GM18505 (cell line): ENCODE measurements at regions not wholly inside any gene's neighbourhood (a gene's known extent, or its start where the extent isn't known, plus 50 kb on each side); places are given as distances from the start of the nearest gene placed in this dataset.

ENCODE experiments used
- ATAC-seq: cut with Tn5 transposase; IDR thresholded peaks from one replicate; pipeline ENCODE4 v1.9.1; 2021; ENCODE audit not compliant: unreplicated experiment
- POLR2A ChIP-seq: IDR thresholded peaks from 4 replicates; pipeline ENCODE4 v1.6.1; 2011; ENCODE audit warnings: borderline replicate concordance; ENCODE audit not compliant: insufficient read depth, insufficient read length; ENCODE audit errors: extremely low read depth

GRCh38 chr1:69244211-69244610, 323.5 kb upstream of the LRRC7 start:
- no peak for ATAC-seq
- no peak for TF ChIP-seq POLR2A

- no peak for TF ChIP-seq POLR2A
- ATAC-seq: no peak
Observed at GRCh38 chr1:69246109-69246508, 321.6 kb upstream of the LRRC7 start.

- no peak for TF ChIP-seq POLR2A
- ATAC-seq: no peak
Observed at GRCh38 chr1:69246710-69247109, 321.0 kb upstream of the LRRC7 start.

- no peak for TF ChIP-seq POLR2A
- no peak for ATAC-seq
Observed at GRCh38 chr1:69252696-69253095, 315.0 kb upstream of the LRRC7 start.

- ATAC-seq: no peak
- TF ChIP-seq POLR2A: no peak
Observed at GRCh38 chr1:69256036-69256435, 311.7 kb upstream of the LRRC7 start.

- no peak for ATAC-seq
- TF ChIP-seq POLR2A: no peak
Observed at GRCh38 chr1:69258842-69259241, 308.9 kb upstream of the LRRC7 start.

GRCh38 chr1:69263921-69264391, 303.8 kb upstream of the LRRC7 start:
- no peak for ATAC-seq
- TF ChIP-seq POLR2A: no peak

- no peak for ATAC-seq
Observed at GRCh38 chr1:69269491-69269890, 298.2 kb upstream of the LRRC7 start.

GRCh38 chr1:69271587-69272125, 296.1 kb upstream of the LRRC7 start:
- no peak for TF ChIP-seq POLR2A
- ATAC-seq: no peak

More at GRCh38 chr1:69269491-69269890, 298.2 kb upstream of the LRRC7 start:
- TF ChIP-seq POLR2A: no peak

- no peak for TF ChIP-seq POLR2A
- no peak for ATAC-seq
Observed at GRCh38 chr1:69272684-69273083, 295.0 kb upstream of the LRRC7 start.

GRCh38 chr1:69278923-69279322, 288.8 kb upstream of the LRRC7 start:
- no peak for ATAC-seq

GRCh38 chr1:69283516-69283915, 284.2 kb upstream of the LRRC7 start:
- TF ChIP-seq POLR2A: no peak
- no peak for ATAC-seq

More at GRCh38 chr1:69278923-69279322, 288.8 kb upstream of the LRRC7 start:
- TF ChIP-seq POLR2A: no peak

- TF ChIP-seq POLR2A: no peak
- no peak for ATAC-seq
Observed at GRCh38 chr1:69284508-69284907, 283.2 kb upstream of the LRRC7 start.

GRCh38 chr1:69288416-69288815, 279.3 kb upstream of the LRRC7 start:
- ATAC-seq: no peak
- TF ChIP-seq POLR2A: no peak

- no peak for TF ChIP-seq POLR2A
- no peak for ATAC-seq
Observed at GRCh38 chr1:69290291-69290690, 277.4 kb upstream of the LRRC7 start.

- TF ChIP-seq POLR2A: no peak
- no peak for ATAC-seq
Observed at GRCh38 chr1:69291541-69291940, 276.2 kb upstream of the LRRC7 start.

- TF ChIP-seq POLR2A: no peak
- no peak for ATAC-seq
Observed at GRCh38 chr1:69292833-69293232, 274.9 kb upstream of the LRRC7 start.
